Loucy (cell line): ENCODE measurements at regions not wholly inside any gene's neighbourhood (a gene's known extent, or its start where the extent isn't known, plus 50 kb on each side); places are given as distances from the start of the nearest gene placed in this dataset.

Source experiments
- H2AFZ ChIP-seq: fragments of 200-600 bp; sonication (generic); 2 replicates; pipeline ENCODE4 v1.6.0; 2016; ENCODE audit warnings: antibody characterized with exemption, mild to moderate bottlenecking, low read length, moderate library complexity
- H3F3A ChIP-seq: fragments of 200-600 bp; 2 replicates; pipeline ENCODE4 v1.6.0; 2016; ENCODE audit warnings: antibody characterized with exemption, low read depth, mild to moderate bottlenecking
- H3K27me3 ChIP-seq: fragments of 200-600 bp; sonication (generic); 2 replicates; pipeline ENCODE4 v1.6.1; 2014; ENCODE audit warnings: low read length, mild to moderate bottlenecking; ENCODE audit not compliant: insufficient read depth, poor library complexity, severe bottlenecking
- H3K36me3 ChIP-seq: fragments of 200-600 bp; sonication (generic); 2 replicates; pipeline ENCODE4 v1.6.1; 2016; ENCODE audit warnings: low read length; ENCODE audit not compliant: insufficient read depth
- H3K4me1 ChIP-seq: fragments of 200-600 bp; sonication (generic); 2 replicates; pipeline ENCODE4 v1.5.1; 2014; ENCODE audit warnings: low read length, mild to moderate bottlenecking; ENCODE audit not compliant: insufficient read depth, poor library complexity, severe bottlenecking
- H3K4me2 ChIP-seq: fragments of 200-600 bp; sonication (generic); 2 replicates; pipeline ENCODE4 v1.6.0; 2014; ENCODE audit warnings: antibody characterized with exemption, low read length, low read depth, mild to moderate bottlenecking; ENCODE audit not compliant: poor library complexity, severe bottlenecking
- H3K4me3 ChIP-seq: fragments of 200-600 bp; sonication (generic); 2 replicates; pipeline ENCODE4 v1.5.1; 2014; ENCODE audit warnings: low read length, mild to moderate bottlenecking, mixed read lengths; ENCODE audit not compliant: poor library complexity, severe bottlenecking
- H3K79me2 ChIP-seq: fragments of 200-600 bp; sonication (generic); 2 replicates; pipeline ENCODE4 v1.6.1; 2014; ENCODE audit warnings: low read length; ENCODE audit not compliant: insufficient read depth
- H3K9ac ChIP-seq: fragments of 200-600 bp; sonication (generic); 2 replicates; pipeline ENCODE4 v1.6.0; 2014; ENCODE audit warnings: mild to moderate bottlenecking, low read depth, low read length, moderate library complexity; ENCODE audit not compliant: poor library complexity, severe bottlenecking
- H3K9me2 ChIP-seq: fragments of 200-600 bp; sonication (generic); replicated peaks from 2 replicates; pipeline ENCODE4 v1.6.1; 2016; ENCODE audit warnings: low read depth, low read length, mixed read lengths
- H3K9me3 ChIP-seq: fragments of 200-600 bp; sonication (generic); 2 replicates; pipeline ENCODE4 v1.6.1; 2014; ENCODE audit warnings: mild to moderate bottlenecking, antibody characterized with exemption, low read length, low read depth; ENCODE audit not compliant: insufficient read depth
- H4K20me1 ChIP-seq: fragments of 200-600 bp; sonication (generic); 2 replicates; pipeline ENCODE4 v1.6.0; 2014; ENCODE audit warnings: antibody characterized with exemption, low read length, mild to moderate bottlenecking; ENCODE audit not compliant: insufficient read depth, poor library complexity, severe bottlenecking
- CTCF ChIP-seq: fragments of 200-600 bp; sonication (generic); conservative IDR thresholded peaks from 2 replicates; pipeline ENCODE4 v1.5.1; 2014; ENCODE audit warnings: mild to moderate bottlenecking, antibody characterized with exemption, low read length
- EZH2phosphoT487 ChIP-seq: fragments of 200-600 bp; IDR thresholded peaks from 2 replicates; pipeline ENCODE4 v1.6.1; 2018; ENCODE audit warnings: antibody characterized with exemption, mild to moderate bottlenecking, moderate library complexity, borderline replicate concordance

GRCh38 chr9:111099199-111100008, 61.1 kb upstream of the LPAR1 start:
- Histone ChIP-seq H3F3A (no peaks in the 10 kb centered on the region), H3K9ac (no peak overlapping the region), H3K36me3 (no peaks in the 10 kb centered on the region), H3K27me3 (no peaks in the 10 kb centered on the region), H3K9me3 (no peaks in the 10 kb centered on the region), H3K4me3 (no peak overlapping the region), H2AFZ (no peak overlapping the region), H3K9me2 (no peaks in the 10 kb centered on the region), H3K4me1 (no peaks in the 10 kb centered on the region), H3K4me2 (no peak overlapping the region), H4K20me1 (no peaks in the 10 kb centered on the region), H3K79me2 (no peaks in the 10 kb centered on the region)
- no peak for TF ChIP-seq EZH2phosphoT487
- TF ChIP-seq CTCF: no peak

GRCh38 chr9:111098093-111098492, 59.8 kb upstream of the LPAR1 start:
- H3K4me2 ChIP-seq: no peak overlapping the region
- H3K9me3 ChIP-seq: no peaks in the 10 kb centered on the region
- H3K79me2 ChIP-seq: no peaks in the 10 kb centered on the region
- H2AFZ ChIP-seq: no peak overlapping the region
- H3K9ac ChIP-seq: no peak overlapping the region
- H3K9me2 ChIP-seq: no peaks in the 10 kb centered on the region
- H4K20me1 ChIP-seq: no peaks in the 10 kb centered on the region
- no peaks in the 10 kb centered on the region for H3F3A ChIP-seq
- no peak for TF ChIP-seq EZH2phosphoT487
- TF ChIP-seq CTCF: no peak
- no peak overlapping the region for H3K4me3 ChIP-seq
- H3K36me3 ChIP-seq: no peaks in the 10 kb centered on the region
- no peaks in the 10 kb centered on the region for H3K4me1 ChIP-seq
- H3K27me3 ChIP-seq: no peaks in the 10 kb centered on the region

GRCh38 chr9:111096051-111096450, 57.8 kb upstream of the LPAR1 start:
- no peaks in the 10 kb centered on the region for H3K27me3 ChIP-seq
- no peaks in the 10 kb centered on the region for H3K36me3 ChIP-seq
- no peak for TF ChIP-seq EZH2phosphoT487
- no peak for TF ChIP-seq CTCF
- H3F3A ChIP-seq: no peaks in the 10 kb centered on the region
- H3K79me2 ChIP-seq: no peaks in the 10 kb centered on the region
- no peaks in the 10 kb centered on the region for H3K9me2 ChIP-seq
- H3K9ac ChIP-seq: no peak overlapping the region
- no peaks in the 10 kb centered on the region for H3K9me3 ChIP-seq
- no peaks in the 10 kb centered on the region for H3K4me1 ChIP-seq
- no peak overlapping the region for H3K4me3 ChIP-seq
- no peak overlapping the region for H3K4me2 ChIP-seq
- H2AFZ ChIP-seq: no peak overlapping the region
- H4K20me1 ChIP-seq: no peaks in the 10 kb centered on the region
